Right lobe of liver (tissue), 4 donors: ENCODE measurements at regions not wholly inside any gene's neighbourhood (a gene's known extent, or its start where the extent isn't known, plus 50 kb on each side); places are given as distances from the start of the nearest gene placed in this dataset.

Experiments used
- POLR2A ChIP-seq: fragments of 450-650 bp; IDR thresholded peaks from one replicate; pipeline ENCODE4 v1.6.1; 2017; ENCODE audit warnings: antibody characterized with exemption, mild to moderate bottlenecking
- TF ChIP-seq, protein P1 (sequence below), 4 donors: fragments of 200-600 bp in 3 of 4; fragments of 450-650 bp in 1 of 4; IDR thresholded peaks; one replicate each; pipeline versions ENCODE4 v1.5.1 to v1.8.0; 2016 to 2022; ENCODE audit warnings: antibody characterized with exemption in 4 of 4, mild to moderate bottlenecking in 2 of 4
- donor health status: DM: no; HTN: no; CAD: no.
- donor health status: DM: no; HTN: no; CAD: no.
- donor health status: DM: no; HTN: yes; CAD: no.

DNA sequence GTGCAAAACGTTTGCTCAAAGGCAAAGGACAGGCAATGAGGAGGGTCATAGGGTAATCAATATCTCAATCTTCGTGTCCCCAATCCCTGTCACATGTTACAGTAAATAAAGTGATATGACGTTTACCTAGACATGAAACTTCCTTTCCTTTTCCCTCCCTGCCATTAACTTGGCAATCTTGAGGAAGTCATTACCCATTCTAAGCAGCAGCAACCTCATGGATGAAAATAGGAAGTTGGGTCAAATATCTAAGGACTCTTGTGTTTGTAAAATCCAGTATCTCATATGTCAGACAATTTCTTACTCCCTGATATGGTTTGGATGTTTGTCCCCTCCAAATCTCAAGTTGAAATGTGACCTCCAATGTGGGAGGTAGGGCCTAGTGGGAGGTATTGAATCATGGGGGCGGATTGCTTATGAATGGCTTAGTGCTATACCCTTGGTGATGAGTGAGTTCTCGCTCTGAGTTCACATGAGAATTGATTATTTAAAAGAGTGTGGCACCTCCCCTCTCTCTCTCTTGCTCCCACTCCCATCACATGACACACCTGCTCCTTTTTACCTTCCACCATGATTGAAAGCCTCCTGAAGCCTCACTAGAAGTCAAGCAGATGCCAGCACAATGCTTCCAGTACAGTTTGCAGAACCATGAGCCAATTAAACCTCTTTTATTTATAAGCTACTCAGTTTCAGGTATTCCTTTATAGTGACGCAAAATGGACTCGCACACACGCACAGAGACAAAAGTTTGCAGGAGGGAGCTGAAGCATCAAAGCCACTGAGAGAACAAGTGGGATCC, 545.9 kb upstream of the JARID2 start:
- TF ChIP-seq, protein P1, sequence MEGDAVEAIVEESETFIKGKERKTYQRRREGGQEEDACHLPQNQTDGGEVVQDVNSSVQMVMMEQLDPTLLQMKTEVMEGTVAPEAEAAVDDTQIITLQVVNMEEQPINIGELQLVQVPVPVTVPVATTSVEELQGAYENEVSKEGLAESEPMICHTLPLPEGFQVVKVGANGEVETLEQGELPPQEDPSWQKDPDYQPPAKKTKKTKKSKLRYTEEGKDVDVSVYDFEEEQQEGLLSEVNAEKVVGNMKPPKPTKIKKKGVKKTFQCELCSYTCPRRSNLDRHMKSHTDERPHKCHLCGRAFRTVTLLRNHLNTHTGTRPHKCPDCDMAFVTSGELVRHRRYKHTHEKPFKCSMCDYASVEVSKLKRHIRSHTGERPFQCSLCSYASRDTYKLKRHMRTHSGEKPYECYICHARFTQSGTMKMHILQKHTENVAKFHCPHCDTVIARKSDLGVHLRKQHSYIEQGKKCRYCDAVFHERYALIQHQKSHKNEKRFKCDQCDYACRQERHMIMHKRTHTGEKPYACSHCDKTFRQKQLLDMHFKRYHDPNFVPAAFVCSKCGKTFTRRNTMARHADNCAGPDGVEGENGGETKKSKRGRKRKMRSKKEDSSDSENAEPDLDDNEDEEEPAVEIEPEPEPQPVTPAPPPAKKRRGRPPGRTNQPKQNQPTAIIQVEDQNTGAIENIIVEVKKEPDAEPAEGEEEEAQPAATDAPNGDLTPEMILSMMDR (IDR thresholded peaks at IDR 0.05) = no peak
- no peak for TF ChIP-seq POLR2A
